ENCODE measurements at regions not wholly inside any gene's neighbourhood (a gene's known extent, or its start where the extent isn't known, plus 50 kb on each side); places are given as distances from the start of the nearest gene placed in this dataset.

DNA sequence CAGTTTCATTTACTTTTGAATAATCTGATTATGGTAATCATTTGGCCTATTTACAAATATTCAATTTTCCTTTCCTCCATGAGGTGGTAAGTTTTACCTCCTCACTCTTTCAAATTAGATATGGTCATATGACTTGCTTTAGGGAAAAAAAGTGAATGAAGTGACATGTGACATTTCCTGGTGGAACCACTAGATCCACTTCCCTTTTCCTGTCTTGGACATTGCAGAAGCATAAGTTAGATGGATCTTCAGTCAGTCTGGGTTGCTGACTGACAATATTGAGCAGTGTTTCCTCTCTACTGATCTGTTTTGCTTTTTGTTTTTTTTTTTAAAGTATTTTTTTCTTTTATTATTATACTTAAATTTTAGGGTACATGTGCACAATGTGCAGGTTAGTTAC lies 481.1 kb upstream of the PTBP2 start:
- no peak for DNase-seq (ENCODE audit: low read depth in 2 of 3, low spot score in 2 of 3)

DNA sequence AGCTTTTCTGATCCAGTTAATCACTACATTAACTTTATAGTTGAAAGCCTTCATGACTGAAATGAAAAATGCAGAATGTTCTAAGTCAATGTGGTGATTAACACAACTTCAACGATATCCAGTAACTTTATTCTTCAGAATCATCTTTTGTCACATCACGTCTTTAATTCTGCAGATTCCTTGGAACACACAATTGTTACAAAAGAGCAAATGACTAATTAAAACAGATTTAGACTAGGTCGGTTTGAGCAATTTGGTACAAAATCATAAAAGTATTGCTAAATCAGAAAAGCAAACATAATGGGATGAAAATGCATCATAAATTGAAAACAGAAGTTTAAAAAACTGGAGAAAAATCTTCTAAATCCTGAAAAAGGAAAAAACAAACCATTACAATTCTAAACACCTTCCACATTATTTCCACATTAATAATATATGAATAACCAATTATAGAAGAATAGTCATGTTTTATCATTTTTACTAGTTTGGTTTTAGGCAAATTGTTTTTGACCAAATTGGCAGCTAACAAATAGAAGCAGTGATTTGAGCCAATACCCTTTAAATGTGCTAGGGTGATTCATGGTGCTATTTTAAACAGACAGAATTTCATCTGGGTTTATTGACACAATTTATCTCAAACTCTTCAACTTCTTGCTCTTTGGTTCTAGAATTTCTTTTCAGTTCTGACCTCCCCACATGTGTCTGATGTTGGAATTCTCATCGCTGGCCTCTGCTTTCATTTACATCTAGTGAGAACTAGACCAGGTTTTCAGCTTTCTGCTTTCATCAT lies 468.1 kb upstream of the PTBP2 start:
- DNase-seq (ENCODE audit: low read depth in 2 of 3, low spot score in 2 of 3): no peak

DNA sequence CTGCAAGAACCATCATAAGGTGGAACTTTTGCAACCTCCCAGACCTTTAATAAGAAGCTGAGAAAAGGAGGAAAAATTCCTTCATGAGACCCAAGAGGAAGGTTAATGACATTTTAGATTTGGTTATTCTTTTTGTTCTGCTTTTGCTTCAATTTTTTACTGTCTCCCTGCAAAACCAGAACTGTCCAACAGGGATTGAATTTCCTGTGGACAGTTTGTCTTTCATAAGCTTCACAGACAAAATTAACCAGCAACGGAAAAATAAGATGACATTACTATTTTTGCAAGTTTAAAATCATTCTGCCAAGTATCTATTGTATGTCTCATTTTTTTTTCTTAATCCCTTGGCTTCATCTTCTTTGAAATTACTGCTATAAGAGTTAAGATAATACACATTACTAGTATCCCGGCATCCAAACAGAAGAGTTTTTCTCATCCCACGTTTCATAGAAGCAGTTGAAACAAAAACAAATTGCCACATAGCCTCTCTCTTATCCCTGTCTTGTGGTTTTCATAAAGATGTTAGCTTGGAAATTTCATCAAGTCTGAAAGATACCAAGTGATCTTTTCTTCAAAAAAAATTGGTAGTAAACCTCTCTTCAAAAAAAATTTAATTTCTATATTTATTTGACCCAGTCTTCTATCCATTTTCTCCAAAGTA lies 465.3 kb upstream of the PTBP2 start:
- DNase-seq (ENCODE audit: low read depth in 2 of 3, low spot score in 2 of 3): no peak

DNA sequence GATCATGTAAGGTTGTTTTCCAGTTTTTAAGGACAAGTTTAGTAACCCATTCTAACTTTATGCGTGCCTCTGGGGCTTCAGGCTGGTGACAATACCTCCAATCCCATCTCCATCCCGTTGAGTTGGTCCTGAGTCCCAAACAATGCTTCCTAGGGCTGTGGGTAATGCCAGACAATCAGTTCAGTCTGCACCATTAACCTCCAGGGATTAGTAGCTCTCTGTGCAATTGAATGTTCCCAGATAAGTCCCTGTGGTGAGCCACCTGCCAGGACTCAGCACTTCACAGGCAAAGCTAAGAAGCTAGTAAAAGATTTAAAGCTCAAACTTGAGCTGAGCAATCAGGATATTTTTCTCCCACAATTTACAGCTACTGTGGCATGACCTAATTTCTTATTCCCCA lies 462.2 kb upstream of the PTBP2 start:
- DNase-seq (ENCODE audit: low read depth in 2 of 3, low spot score in 2 of 3): no peak

DNA sequence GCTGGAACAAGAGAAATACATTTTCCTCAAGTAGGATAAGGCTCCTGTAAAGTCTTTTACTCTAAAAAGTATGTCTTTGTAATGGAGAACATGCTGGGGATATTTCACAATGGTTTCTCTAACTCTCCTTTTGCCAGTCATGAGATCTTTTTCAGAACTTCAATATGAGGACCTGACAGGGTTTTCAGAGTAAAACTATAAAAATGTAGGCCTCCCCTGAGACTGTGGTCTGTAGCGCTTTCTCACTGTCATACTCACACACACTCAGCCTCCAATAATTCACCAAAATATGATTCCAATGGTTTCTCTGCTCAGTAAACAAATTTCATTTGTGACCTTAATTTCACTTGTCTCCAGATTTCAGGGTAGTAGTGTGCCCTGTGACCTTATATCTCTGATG lies 440.1 kb upstream of the PTBP2 start:
- DNase-seq (ENCODE audit: low read depth in 2 of 3, low spot score in 2 of 3): no peak

DNA sequence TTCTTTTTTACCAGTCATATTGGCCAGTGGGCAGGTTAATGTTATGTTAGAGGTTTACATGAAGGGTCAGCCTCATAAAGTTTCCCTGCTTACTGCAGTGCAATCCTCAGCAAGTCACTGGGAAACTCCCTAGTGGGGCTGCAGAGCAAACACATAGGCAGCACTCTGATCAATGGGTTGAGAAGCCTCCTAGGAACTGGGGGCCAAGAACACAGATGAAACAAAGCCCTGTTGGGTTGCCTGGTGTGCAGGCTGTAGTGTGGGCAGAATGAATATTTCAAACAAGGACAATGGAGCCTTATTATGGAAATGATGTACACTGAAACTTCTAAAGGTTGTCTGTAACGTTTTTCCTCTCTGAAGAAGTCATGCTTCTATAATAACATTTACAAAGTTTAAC lies 431.6 kb upstream of the PTBP2 start:
- DNase-seq (ENCODE audit: low read depth in 2 of 3, low spot score in 2 of 3): no peak

DNA sequence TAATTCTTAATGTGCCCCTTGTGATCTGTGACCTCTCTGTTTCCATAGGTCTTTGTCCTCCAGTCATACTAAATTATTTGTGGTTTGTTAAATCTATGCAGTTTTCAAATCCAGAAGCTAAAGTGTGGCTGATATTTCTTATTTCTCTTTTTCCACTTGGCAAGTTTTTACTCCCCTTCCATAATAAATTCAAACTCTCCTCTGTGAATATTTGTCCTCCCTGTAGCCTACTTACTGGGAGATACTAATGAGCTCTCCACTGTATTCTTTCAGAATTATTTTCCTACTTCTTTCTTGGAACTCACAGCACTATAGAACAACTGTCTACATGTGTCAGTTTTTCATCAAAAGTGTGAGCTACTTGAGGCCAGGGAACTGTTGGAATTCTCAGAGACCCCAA lies 430.8 kb upstream of the PTBP2 start:
- DNase-seq (ENCODE audit: low read depth in 2 of 3, low spot score in 2 of 3): no peak

DNA sequence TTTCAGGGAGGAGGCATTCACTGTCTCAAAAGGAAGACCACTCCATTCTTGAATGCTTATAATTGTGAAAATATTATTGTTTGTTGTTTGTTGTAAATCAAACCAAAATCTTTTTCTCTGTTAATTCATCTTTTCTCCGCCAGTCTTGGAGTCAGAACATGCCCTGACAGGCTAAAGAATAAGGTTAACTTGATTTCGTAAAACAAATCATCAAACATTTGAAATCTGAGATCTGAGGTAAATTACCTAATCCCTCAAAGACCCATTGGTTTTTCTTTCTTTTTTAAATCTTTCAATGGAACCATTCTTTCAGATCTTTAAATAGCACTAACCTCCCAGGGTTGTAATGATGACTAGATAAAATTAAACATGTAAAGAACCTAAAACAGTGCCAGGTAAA lies 430.1 kb upstream of the PTBP2 start:
- DNase-seq (ENCODE audit: low read depth in 2 of 3, low spot score in 2 of 3): no peak

DNA sequence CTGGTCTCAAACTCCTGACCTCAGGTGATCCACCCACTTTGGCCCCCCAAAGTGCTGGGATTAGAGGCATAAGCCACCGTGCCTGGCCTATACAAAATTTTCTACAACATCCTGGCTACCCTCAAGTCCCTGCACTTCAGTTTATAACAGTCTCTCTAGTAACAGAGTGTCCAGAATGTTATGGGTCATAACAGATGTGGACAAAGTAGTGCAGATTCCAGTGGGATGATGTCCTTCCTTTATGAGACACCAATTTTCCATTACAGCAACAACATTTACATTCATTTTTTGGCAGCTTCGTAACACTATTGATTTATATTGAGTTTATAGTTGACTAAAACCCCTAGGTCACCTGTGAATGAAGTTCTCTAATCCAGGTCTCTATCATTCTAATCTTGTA lies 429.4 kb upstream of the PTBP2 start:
- no peak for DNase-seq (ENCODE audit: low read depth in 2 of 3, low spot score in 2 of 3)

DNA sequence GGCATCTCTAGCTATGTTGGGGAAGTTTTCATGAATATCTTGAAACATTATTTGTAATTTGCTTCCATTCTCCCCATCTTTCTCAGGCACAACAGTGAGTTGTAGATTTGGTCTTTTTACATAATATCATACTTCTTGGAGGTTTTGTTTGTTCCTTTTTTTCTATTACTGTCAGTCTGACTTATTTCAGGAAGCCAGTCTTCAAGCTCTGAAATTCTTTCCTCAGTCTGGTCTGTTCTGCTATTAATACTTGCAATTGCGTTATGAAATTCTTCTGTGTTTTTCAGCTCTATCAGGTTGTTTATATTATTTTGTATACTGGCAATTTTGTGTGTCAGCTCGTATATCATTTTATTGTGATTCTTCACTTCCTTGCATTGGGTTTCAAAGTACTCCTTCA lies 424.6 kb upstream of the PTBP2 start:
- DNase-seq (ENCODE audit: low read depth in 2 of 3, low spot score in 2 of 3): no peak

DNA sequence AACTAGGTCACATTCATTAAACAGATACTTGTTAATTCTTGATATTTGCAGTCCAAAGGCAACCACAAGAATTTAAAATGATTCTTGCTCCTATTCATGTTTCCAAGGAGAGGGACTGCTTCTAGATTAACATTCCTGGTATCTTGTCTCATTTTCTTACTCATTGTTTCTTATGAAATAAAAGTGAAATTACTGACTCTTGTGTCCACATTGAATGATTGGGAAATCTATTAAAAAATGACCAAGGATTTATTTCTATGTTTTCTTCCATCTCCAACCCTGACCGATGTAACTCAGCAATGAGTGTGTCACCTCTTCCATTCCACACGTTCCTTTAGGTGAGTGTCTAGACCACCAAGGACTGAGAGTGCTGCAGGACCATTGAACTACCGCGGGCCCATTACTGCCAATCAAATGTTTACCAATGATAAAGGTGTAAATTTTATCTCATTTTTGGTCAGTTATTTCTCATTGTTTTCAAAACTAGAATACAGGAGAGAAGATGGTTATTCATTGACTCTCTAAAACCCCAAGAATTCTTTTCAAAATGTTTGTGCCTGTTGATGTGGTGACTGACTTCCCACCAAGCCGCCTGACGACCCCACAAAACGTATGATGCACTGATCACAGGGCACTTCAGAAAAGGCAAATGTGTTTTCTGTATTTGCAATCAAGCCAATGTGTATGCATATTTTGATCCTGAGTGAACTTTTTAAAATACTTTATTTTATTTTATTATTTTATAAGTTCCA lies 414.6 kb upstream of the PTBP2 start:
- no peak for DNase-seq (ENCODE audit: low read depth in 2 of 3, low spot score in 2 of 3)

DNA sequence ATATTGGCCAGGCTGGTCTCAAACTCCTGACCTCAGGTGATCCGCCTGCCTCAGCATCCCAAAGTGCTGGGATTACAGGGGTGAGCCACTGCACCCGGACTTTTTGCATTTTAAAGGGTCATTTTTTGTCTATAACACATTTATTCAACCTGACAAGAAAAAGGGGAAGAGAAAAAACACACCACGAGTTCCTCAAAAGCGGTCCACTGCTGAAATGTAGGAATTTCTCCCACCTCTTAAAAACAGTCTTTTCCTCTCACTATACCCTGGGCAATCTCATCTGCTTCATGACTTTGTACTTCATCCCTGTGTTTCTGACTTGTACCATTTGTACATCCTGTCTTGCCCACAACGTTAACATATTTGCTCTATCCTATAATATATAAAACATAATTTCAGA lies 413.3 kb upstream of the PTBP2 start:
- no peak for DNase-seq (ENCODE audit: low read depth in 2 of 3, low spot score in 2 of 3)

DNA sequence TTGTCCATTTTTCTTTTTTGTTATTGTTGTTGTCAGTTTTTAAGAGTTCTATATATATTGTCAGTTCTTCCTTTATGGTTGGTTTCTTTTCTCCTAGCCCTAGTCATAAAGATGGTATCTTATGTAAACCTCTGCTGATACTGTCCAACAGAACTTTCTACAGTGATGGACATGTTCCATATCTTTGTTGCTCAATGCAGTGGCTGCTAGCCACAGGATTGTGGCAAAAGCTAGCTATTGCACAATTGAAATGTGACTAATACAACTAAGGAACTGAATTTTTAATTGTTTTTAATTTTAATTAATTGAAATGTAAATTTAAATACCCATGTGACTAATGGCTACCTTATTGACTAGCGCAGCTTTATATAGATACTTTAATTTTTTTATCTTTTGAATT lies 411.8 kb upstream of the PTBP2 start:
- DNase-seq (ENCODE audit: low read depth in 2 of 3, low spot score in 2 of 3): no peak

DNA sequence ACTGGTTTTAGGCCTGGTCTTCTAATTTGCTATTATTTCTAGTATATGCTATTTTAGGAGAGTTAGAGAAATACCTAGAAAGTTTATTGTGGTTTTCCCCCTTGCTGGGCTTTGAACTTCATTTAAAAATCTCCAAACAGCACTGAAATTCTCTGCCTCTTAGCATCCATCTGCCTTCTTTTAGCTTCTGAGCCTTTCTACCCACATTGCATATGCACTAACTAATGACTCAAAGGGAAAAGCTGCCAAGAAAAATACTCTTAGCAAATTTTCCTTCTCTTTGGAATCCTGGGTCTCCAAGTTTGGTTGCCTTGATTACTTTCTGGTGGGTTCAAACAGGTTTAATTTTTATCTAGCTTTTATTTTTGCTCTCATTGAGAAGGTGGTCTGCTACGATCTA lies 408.4 kb upstream of the PTBP2 start:
- DNase-seq (ENCODE audit: low read depth in 2 of 3, low spot score in 2 of 3): no peak

DNA sequence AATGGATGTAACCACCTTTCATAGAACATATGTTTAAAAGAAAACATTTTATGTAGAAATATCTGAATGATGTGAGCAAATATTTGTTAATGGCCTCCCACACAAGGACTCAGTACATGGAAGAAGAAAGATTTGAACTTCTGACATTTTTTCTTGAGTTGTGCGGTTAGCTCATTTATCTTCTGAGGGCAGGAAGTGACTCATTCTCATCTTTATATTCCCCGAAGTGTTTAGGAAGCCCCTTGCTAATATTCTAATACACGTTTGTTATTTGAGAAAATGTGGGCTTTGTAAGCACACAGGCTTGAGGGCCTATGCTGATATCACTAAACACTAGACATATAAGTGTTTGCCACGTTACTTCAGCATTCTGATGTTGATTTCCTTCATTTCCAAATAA lies 392.5 kb upstream of the PTBP2 start:
- no peak for DNase-seq (ENCODE audit: low read depth in 2 of 3, low spot score in 2 of 3)

DNA sequence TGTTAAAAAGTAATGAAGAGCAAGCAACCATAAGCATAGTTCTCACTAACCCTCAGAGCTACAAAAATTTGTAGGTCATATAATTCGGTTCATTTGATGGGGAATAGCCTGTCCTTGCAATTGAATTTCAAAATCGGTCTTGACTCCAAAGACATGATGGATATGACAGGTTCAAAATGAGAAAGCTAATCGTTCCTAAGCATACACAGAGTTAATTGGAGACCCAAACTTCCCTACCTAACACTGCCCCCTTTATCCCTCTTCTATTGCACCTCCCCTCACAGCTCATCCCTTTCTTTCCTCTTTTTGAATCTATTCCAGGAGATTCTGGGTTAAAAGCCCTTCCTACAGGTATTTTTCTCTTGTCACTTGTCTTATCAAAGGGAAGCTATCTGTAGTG lies 390.0 kb upstream of the PTBP2 start:
- no peak for DNase-seq (ENCODE audit: low read depth in 2 of 3, low spot score in 2 of 3)

DNA sequence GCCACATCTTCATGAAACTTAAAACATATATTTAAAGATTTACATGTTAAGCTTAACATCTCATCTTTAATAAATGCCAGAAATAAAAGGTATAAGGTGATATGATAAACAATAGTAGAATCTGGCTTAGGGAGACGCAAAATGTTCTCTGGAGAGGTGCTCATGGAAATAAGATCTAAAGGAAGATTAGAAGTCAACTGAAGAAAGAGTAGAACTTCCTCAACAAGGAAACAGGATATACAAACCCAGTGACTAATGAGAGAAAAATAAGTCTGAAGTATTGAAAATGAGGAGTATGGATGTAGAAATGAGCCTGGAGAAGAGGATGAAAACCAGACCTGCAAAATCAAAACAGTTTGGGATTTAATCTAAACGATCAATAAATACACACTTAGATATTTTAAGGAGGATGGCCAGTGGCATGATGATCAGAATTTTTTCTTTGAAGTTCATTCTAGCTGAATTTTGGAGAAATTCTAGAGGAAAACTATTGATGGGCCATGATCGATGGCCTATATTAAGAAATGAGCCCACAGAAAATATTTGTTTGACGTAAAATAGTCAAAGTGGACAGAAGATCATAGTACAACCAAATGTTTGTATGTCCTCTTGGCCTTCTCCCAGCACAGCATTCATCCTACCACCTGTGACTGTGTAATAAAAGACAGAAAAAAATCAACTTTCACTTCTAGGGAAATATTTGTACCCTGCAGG lies 387.9 kb upstream of the PTBP2 start:
- DNase-seq (ENCODE audit: low read depth in 2 of 3, low spot score in 2 of 3): no peak

DNA sequence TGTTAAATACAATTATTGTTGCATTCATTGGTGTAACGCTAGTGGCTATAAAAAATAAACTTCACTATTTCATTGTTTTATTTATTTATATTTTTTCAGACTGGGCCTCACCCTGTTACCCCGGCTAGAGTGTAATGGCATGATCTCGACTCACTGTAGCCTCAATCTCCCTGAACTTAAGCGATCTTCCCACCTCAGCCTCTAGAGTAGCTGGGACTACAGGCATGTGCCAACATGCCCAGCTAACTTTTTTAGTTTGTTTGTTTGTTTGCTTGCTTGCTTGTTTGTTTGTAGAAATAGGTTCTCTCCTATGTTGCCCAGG lies 387.4 kb upstream of the PTBP2 start:
- DNase-seq (ENCODE audit: low read depth in 2 of 3, low spot score in 2 of 3): no peak

DNA sequence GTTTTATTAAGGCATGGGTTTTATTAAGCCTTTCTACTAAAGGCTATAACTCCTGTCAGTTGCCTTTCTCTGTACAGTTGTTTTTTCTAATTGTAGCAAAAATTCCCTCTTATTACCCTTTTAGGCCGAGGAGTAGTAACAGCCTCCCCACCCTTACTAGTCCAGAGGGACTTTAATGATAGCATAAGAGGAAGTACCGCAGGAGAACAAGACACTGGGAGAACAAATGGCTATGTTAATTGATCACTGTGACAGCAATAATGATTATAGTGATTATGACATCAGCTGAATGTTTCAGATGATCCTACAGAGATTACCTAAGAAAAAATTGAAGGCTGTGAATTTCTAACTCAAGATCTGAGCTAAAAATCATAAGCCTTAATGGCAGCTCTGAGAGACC lies 383.0 kb upstream of the PTBP2 start:
- DNase-seq (ENCODE audit: low read depth in 2 of 3, low spot score in 2 of 3): no peak

DNA sequence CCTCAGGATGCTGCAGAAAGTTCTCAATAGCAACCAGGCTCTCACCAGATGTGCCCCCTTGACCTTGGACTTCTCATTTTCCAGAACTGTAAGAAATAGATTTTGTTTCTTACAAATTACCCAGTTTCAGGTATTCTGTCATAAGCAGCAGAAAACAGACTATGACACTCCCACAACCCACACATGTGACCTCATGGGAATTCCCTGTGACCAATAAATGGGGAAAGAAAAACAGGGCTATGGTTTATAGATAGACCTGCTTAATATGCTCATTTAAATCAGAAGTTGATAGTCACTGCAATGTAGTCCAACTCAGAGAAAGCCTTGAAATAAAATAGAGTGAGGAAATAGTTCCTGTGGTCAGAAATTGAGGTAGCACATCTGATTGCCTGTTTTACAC lies 380.9 kb upstream of the PTBP2 start:
- no peak for DNase-seq (ENCODE audit: low read depth in 2 of 3, low spot score in 2 of 3)

DNA sequence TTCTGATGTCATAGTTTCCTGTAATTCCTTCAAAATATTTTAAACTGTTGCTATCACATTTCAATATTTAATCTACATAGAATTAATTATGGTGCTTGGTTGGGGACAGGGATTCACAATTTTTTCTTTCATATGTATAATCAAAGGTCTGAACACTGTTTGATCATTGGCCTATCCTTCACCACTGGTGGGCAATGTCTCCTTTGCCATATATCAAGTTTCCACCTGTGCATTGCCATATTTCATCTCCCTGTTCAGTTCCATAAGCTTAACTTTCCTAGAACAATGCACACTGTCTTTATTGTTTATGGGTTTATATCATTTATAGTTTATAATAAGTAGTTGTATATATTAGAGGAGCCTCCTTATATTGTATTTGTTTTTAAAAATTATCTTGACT lies 374.9 kb upstream of the PTBP2 start:
- DNase-seq (ENCODE audit: low read depth in 2 of 3, low spot score in 2 of 3): no peak

DNA sequence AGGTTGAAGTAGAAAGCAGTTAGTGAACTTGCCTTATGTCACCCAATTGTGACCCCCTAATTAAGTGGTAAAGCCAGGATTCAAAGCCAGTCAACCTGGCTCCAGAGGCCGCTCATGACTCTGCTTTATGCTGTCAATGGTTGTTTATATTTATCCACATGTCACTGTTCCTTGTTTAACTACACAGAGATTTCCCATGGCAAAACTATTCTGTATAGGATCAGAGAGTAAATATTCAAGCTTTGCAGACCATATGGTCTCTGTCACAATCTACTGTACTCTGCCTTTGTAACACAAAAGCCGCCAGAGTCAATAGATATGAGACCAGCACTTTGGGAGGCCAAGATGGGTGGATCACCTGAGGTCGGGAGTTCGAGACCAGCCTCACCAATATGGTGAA lies 371.7 kb upstream of the PTBP2 start:
- no peak for DNase-seq (ENCODE audit: low read depth in 2 of 3, low spot score in 2 of 3)
